ENCODE measurements at regions not wholly inside any gene's neighbourhood (a gene's known extent, or its start where the extent isn't known, plus 50 kb on each side); places are given as distances from the start of the nearest gene placed in this dataset.

DNA sequence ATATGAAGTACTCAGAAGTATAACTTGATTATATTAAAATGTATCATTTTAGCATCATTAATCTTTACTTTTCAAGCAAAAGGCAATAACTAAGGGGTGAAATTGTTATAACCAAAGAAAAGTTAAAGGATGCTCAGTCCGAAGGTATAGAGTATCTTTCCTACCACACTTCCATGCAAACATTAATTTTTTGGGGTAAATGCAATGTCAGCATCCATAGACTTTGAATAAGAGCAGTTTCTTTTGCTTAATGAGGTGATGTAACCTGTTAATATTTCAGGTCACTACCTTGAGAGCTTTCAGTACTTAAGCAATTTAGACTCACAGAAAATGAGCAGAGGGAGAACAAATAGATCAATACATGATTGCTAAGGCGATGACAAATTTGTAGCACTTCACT, 1093.5 kb downstream of the PLA2G4A start:
- no peak for TF ChIP-seq POLR2A (IDR thresholded peaks at IDR 0.05)
- TF ChIP-seq, protein P1, sequence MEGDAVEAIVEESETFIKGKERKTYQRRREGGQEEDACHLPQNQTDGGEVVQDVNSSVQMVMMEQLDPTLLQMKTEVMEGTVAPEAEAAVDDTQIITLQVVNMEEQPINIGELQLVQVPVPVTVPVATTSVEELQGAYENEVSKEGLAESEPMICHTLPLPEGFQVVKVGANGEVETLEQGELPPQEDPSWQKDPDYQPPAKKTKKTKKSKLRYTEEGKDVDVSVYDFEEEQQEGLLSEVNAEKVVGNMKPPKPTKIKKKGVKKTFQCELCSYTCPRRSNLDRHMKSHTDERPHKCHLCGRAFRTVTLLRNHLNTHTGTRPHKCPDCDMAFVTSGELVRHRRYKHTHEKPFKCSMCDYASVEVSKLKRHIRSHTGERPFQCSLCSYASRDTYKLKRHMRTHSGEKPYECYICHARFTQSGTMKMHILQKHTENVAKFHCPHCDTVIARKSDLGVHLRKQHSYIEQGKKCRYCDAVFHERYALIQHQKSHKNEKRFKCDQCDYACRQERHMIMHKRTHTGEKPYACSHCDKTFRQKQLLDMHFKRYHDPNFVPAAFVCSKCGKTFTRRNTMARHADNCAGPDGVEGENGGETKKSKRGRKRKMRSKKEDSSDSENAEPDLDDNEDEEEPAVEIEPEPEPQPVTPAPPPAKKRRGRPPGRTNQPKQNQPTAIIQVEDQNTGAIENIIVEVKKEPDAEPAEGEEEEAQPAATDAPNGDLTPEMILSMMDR (IDR thresholded peaks at IDR 0.05): no peak
